Sigmoid colon (tissue), 6 donors: ENCODE measurements at regions not wholly inside any gene's neighbourhood (a gene's known extent, or its start where the extent isn't known, plus 50 kb on each side); places are given as distances from the start of the nearest gene placed in this dataset.

Source experiments
- DNase-seq: peaks from one replicate; pipeline ENCODE4 v3.0.0-alpha.2; 2019
- H3K27ac ChIP-seq, 4 donors: fragments of 200-600 bp; sonication (generic); one replicate each; pipeline ENCODE4 v1.5.1; 2016 to 2019; ENCODE audit warnings: mild to moderate bottlenecking in 1 of 4
- H3K27me3 ChIP-seq, 3 donors: fragments of 200-600 bp; sonication (generic); one replicate each; pipeline ENCODE4 v1.5.1; 2019; ENCODE audit warnings: mild to moderate bottlenecking in 1 of 3
- H3K36me3 ChIP-seq, 4 donors: fragments of 200-600 bp; sonication (generic); one replicate each; pipeline ENCODE4 v1.5.1; 2016 to 2019
- H3K4me1 ChIP-seq, 4 donors: fragments of 200-600 bp; sonication (generic); one replicate each; pipeline ENCODE4 v1.5.1; 2017 to 2019
- H3K4me3 ChIP-seq, 4 donors: fragments of 200-600 bp; sonication (generic); one replicate each; pipeline ENCODE4 v1.5.1; 2017 to 2019; ENCODE audit warnings: mild to moderate bottlenecking in 2 of 4, moderate library complexity in 1 of 4
- H3K9me3 ChIP-seq, 4 donors: fragments of 200-600 bp in 3 of 4; sonication (generic) in 3 of 4; one replicate each; pipeline versions ENCODE4 v1.5.1 to v1.6.1; 2013 to 2019
- EP300 ChIP-seq, 4 donors: sonication (generic); formaldehyde crosslinking; IDR thresholded peaks; one replicate each; pipeline ENCODE4 v1.6.1; 2017; ENCODE audit warnings: antibody characterized with exemption in 4 of 4
- POLR2A ChIP-seq, 2 donors: fragments of 450-650 bp; IDR thresholded peaks; one replicate each; pipeline ENCODE4 v1.6.1; 2016; ENCODE audit warnings: antibody characterized with exemption in 2 of 2, mild to moderate bottlenecking in 2 of 2, moderate library complexity in 2 of 2
- POLR2AphosphoS5 ChIP-seq, 4 donors: sonication (generic); formaldehyde crosslinking; IDR thresholded peaks; one replicate each; pipeline ENCODE4 v1.6.1; 2017; ENCODE audit warnings: antibody characterized with exemption in 4 of 4
- WGBS, 2 donors: extraction: QIAGEN DNeasy Blood & Tissue Kit; methylation state at CpG; one replicate each; pipeline ENCODE4 v1.1.7; 2013; 5-methylcytosine and 5-hydroxymethylcytosine counted together
- intact Hi-C: fragments of 100-400 bp; cut with DNase I; formaldehyde crosslinking; loops from one replicate; pipeline ENCODE4 v1.15.1; 2023
- TF ChIP-seq, protein P1 (sequence below), 4 experiments: fragments of 450-650 bp in 3 of 4; fragments of 200-600 bp in 1 of 4; IDR thresholded peaks; one replicate each; pipeline ENCODE4 v1.5.1; 2016 to 2019; ENCODE audit warnings: antibody characterized with exemption in 4 of 4, mild to moderate bottlenecking in 3 of 4, moderate library complexity in 2 of 4
- donor health status: healthy with polysubstance abuse.
- donor health status: healthy.

DNA sequence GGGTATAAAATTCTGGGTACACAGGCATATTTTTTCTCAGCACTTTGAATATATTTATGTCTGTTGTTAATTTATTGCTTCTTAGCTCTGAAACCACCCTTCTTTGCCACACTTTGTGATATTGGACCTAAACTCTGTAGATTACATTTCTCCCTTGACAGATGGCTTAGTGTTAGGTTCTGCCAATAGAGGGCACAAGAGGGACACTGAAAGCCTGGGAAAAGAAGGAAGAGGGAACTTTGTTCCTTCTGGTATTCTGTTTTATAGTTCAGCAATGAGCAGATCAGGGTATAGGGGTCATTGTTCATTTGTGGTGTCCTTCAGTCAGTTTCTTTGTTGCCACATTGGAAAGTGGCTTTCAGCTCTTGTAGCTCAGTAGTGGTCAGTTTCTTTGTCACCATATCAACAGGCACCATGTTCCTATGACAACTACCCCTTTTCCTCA, 423.5 kb upstream of the PROX1 start:
- H3K27me3 ChIP-seq: no peaks in the 10 kb centered on the region
- intact Hi-C loops: no loop called here
- no peaks in the 10 kb centered on the region for H3K36me3 ChIP-seq
- no peak for DNase-seq
- H3K9me3 ChIP-seq: peaks cover 3 to 6% (median 4%) of the 10 kb centered on the region in 4 donors
- H3K4me3 ChIP-seq: no peak overlapping the region
- no peaks in the 10 kb centered on the region for H3K4me1 ChIP-seq
- H3K27ac ChIP-seq: no peak overlapping the region
- TF ChIP-seq EP300 (IDR thresholded peaks at IDR 0.05) (no peak), POLR2AphosphoS5 (IDR thresholded peaks at IDR 0.05) (no peak), POLR2A (IDR thresholded peaks at IDR 0.05) (no peak)

DNA sequence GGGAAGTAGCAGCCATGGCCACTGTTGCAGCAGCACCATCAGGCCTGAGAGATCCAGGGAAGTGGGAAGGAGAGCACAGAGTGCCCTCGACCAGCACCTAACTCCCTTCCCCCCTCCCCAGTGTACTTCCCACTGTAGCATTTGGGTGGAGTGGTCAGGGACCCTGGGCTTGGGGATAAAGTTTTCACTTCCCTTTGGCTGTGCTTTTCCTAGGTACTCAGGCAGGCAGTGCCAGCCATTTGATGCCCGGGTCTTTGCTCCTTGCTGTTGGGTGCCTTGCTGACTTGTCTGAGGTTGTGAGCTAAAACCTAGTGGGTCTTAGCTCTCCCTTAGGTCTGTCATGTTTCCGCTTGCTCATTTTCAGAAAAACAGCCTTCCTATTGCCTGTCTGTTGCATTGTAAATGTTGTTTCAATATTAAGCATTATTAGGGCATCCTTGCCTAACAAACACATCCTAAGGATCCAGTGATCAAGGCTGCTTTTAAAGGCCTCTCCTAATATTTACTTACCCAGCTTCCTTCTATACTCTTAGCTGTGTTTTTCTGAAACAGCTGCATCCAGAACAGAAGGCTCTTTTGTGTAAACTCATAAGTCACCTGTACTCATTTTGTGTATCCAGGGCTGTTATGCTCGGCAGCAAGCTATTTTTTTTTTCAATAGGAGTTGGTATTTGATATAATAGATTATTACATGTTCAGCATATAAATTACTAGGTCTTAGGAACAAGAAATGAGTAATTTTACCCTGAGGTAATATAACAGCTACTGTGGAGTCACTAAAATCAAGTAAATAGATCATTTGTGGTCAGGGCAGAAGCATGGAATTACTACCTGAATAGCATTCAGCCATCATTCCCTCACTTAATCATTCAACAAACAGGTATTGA, 418.6 kb upstream of the PROX1 start:
- Histone ChIP-seq H3K4me1 (no peaks in the 10 kb centered on the region), H3K4me3 (no peak overlapping the region), H3K27ac (no peak overlapping the region), H3K36me3 (no peaks in the 10 kb centered on the region), H3K27me3 (no peaks in the 10 kb centered on the region), H3K9me3 (peaks cover 0 to 3% (median under 1%) of the 10 kb centered on the region in 4 donors)
- no peak for DNase-seq
- no peak for TF ChIP-seq EP300 (IDR thresholded peaks at IDR 0.05)
- no peak for TF ChIP-seq POLR2A (IDR thresholded peaks at IDR 0.05)
- TF ChIP-seq POLR2AphosphoS5 (IDR thresholded peaks at IDR 0.05): no peak
- TF ChIP-seq, protein P1, sequence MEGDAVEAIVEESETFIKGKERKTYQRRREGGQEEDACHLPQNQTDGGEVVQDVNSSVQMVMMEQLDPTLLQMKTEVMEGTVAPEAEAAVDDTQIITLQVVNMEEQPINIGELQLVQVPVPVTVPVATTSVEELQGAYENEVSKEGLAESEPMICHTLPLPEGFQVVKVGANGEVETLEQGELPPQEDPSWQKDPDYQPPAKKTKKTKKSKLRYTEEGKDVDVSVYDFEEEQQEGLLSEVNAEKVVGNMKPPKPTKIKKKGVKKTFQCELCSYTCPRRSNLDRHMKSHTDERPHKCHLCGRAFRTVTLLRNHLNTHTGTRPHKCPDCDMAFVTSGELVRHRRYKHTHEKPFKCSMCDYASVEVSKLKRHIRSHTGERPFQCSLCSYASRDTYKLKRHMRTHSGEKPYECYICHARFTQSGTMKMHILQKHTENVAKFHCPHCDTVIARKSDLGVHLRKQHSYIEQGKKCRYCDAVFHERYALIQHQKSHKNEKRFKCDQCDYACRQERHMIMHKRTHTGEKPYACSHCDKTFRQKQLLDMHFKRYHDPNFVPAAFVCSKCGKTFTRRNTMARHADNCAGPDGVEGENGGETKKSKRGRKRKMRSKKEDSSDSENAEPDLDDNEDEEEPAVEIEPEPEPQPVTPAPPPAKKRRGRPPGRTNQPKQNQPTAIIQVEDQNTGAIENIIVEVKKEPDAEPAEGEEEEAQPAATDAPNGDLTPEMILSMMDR (IDR thresholded peaks at IDR 0.05): no peak
- intact Hi-C loops: no loop called here
- WGBS, 2 donors: 31 to 62% methylated on average over 4 of the region's 4 CpGs

DNA sequence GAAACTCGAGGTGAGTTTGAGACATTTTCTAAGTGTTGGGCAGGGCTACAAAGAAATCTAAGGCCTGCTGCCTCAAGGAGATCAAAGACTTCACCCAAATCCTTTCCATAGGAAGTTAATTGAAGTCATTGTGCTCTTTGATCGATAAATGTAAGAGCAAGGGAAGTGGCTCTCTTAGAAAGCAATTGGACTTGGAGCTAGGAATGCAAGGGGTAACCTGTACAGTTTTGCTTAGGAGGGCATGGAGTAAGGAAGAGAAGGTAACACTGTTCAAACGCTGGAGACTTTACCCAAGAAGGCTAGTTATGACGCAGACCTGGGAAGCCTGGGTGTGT, 418.0 kb upstream of the PROX1 start:
- intact Hi-C loops: no loop called here
- no peaks in the 10 kb centered on the region for H3K36me3 ChIP-seq
- no peaks in the 10 kb centered on the region for H3K27me3 ChIP-seq
- peaks cover 0 to 3% (median 0%) of the 10 kb centered on the region in 4 donors for H3K9me3 ChIP-seq
- no peak overlapping the region for H3K4me3 ChIP-seq
- no peak overlapping the region for H3K27ac ChIP-seq
- TF ChIP-seq POLR2A (IDR thresholded peaks at IDR 0.05): no peak
- TF ChIP-seq POLR2AphosphoS5 (IDR thresholded peaks at IDR 0.05): no peak
- TF ChIP-seq, protein P1 (IDR thresholded peaks at IDR 0.05): no peak
- TF ChIP-seq EP300 (IDR thresholded peaks at IDR 0.05): no peak
- H3K4me1 ChIP-seq: no peaks in the 10 kb centered on the region
- WGBS, 2 donors: 26 to 68% methylated on average over 4 of the region's 4 CpGs
- DNase-seq: no peak

DNA sequence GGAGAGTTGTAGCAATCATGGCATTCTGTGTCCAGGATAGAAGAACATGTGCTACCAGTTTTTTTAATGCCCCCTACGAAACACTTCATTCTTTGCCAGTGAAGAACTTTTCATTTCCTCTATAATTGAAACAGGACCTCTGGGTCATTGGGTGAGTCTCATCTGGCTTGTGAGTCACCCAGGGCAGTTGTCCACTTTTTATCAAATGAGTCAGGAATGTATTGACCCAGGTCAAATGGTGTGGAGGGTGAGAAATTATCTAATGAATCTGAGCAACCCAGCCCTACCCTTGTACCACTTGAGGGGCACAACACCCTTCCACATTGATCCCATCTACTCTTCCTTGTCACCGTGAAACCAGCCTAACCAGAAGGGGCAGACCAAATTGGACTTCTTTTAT, 417.3 kb upstream of the PROX1 start:
- TF ChIP-seq, protein P1 (IDR thresholded peaks at IDR 0.05): no peak
- TF ChIP-seq EP300 (IDR thresholded peaks at IDR 0.05): no peak
- no peak for TF ChIP-seq POLR2A (IDR thresholded peaks at IDR 0.05)
- TF ChIP-seq POLR2AphosphoS5 (IDR thresholded peaks at IDR 0.05): no peak

DNA sequence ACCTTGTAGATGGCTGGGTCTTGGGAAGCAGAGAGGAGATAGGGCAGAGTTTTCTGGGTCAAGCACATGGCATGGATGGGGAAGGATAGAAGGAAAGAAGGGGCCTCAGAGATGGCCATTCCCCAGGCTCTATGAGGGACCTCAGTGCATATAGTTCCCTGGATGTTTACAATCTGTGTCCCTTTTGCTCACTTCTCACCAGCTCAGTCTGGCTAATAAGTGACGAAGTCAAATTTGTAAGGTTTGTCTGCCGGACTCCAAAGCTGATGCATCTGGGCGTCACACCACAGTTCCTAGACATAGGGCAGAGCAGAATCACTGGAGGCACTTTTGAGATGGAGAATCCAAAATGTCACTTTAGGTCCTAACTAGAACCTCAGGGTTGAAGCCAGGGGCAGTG, 416.4 kb upstream of the PROX1 start:
- no peak for DNase-seq
- Histone ChIP-seq H3K36me3 (no peaks in the 10 kb centered on the region), H3K9me3 (no peaks in the 10 kb centered on the region), H3K27ac (no peak overlapping the region), H3K4me1 (no peaks in the 10 kb centered on the region), H3K4me3 (no peak overlapping the region), H3K27me3 (no peaks in the 10 kb centered on the region)
- 82 to 90% methylated on average over 3 of the region's 3 CpGs for WGBS, 2 donors
- TF ChIP-seq POLR2AphosphoS5 (IDR thresholded peaks at IDR 0.05): no peak
- TF ChIP-seq, protein P1 (IDR thresholded peaks at IDR 0.05): no peak
- no peak for TF ChIP-seq EP300 (IDR thresholded peaks at IDR 0.05)
- no peak for TF ChIP-seq POLR2A (IDR thresholded peaks at IDR 0.05)
- intact Hi-C loops: no loop called here

More for the DNA sequence above, 417.3 kb upstream of the PROX1 start:
- no peak for DNase-seq
- H3K4me3 ChIP-seq: no peak overlapping the region
- H3K4me1 ChIP-seq: no peaks in the 10 kb centered on the region
- intact Hi-C loops: no loop called here
- H3K36me3 ChIP-seq: no peaks in the 10 kb centered on the region
- no peak overlapping the region for H3K27ac ChIP-seq
- 25 to 57% methylated on average over 2 of the region's 2 CpGs for WGBS, 2 donors
- H3K9me3 ChIP-seq: no peaks in the 10 kb centered on the region
- no peaks in the 10 kb centered on the region for H3K27me3 ChIP-seq
